ENCODE measurements at regions not wholly inside any gene's neighbourhood (a gene's known extent, or its start where the extent isn't known, plus 50 kb on each side); places are given as distances from the start of the nearest gene placed in this dataset.

GRCh38 chr1:57791497-57791896 lies 367.6 kb upstream of the DAB1 start:
- Histone ChIP-seq H3K79me2 (ENCODE audit: control insufficient read depth, insufficient read depth, low read length) (no peaks in the 10 kb centered on the region), H4K20me1 (ENCODE audit: control insufficient read depth, insufficient read depth) (no peaks in the 10 kb centered on the region), H3K4me1 (ENCODE audit: control insufficient read depth, insufficient read depth, low read length) (no peaks in the 10 kb centered on the region), H3K9ac (ENCODE audit: control insufficient read depth, insufficient read depth, low read length) (no peak overlapping the region), H3K4me2 (ENCODE audit: control insufficient read depth, insufficient read depth) (no peak overlapping the region), H3K9me3 (replicated peaks; ENCODE audit: control insufficient read depth, insufficient read depth, low read length) (no peaks in the 10 kb centered on the region), H3K4me3 (no peak overlapping the region), H2AFZ (ENCODE audit: control insufficient read depth, low read depth, low read length) (no peak overlapping the region), H3K27me3 (replicated peaks in 1 of 2; ENCODE audit: control insufficient read depth in 2 of 2, insufficient read depth in 2 of 2, low read length in 1 of 2) (no peaks in the 10 kb centered on the region), H3K36me3 (ENCODE audit: control insufficient read depth in 2 of 2, insufficient read depth in 2 of 2, low read length in 1 of 2) (no peaks in the 10 kb centered on the region), H3K27ac (ENCODE audit: control insufficient read depth, insufficient read depth) (no peak overlapping the region)
- DNase-seq (ENCODE audit: low read depth, low spot score) (no peak), FAIRE-seq (no peak), ATAC-seq (no peak)
- BruUV-seq (replicated peaks): no TSS peak
- CTCF ChIA-PET: interaction anchor here (0.6 kb wide), 1 partner anchor 247 kb away, joined by 3 read pairs; no protein-coding TSS in a partner anchor
- 10% methylated on average over 3 of the region's 3 CpGs for WGBS (ENCODE audit: insufficient coverage, insufficient replicate concordance, low lambda C conversion rate, missing lambda C conversion rate)
- SMC1A ChIA-PET (ENCODE audit: uncharacterized antibody, unreplicated experiment): no interaction called here
- intact Hi-C loops (cut with micrococcal nuclease; ENCODE audit: unreplicated experiment) (no loop called here), in situ Hi-C loops (cut with MboI) (no loop called here)
- RAD21 ChIA-PET (ENCODE audit: unreplicated experiment): no interaction called here
- POLR2A ChIA-PET: no interaction called here
- TF ChIP-seq TCF7 (IDR thresholded peaks at IDR 0.05; ENCODE audit: borderline replicate concordance) (no peak), SREBF2 (IDR thresholded peaks at IDR 0.05; ENCODE audit: low read length) (no peak), RAD21 (IDR thresholded peaks at IDR 0.05; ENCODE audit: insufficient read depth, low read depth, low read length) (no peak), E2F8 (IDR thresholded peaks at IDR 0.05; ENCODE audit: low read depth, partially characterized antibody) (no peak), FOXM1 (IDR thresholded peaks at IDR 0.05; ENCODE audit: low read depth, low read length) (no peak), IRF5 (IDR thresholded peaks at IDR 0.05; ENCODE audit: borderline replicate concordance) (no peak), CEBPZ (IDR thresholded peaks at IDR 0.05; ENCODE audit: low read depth, low read length) (no peak), BCL11A (IDR thresholded peaks at IDR 0.05; ENCODE audit: low read depth, low read length) (no peak), MYC (IDR thresholded peaks at IDR 0.05; ENCODE audit: insufficient read depth, insufficient read length, insufficient replicate concordance, low read length, severe bottlenecking) (no peak), BCL3 (IDR thresholded peaks at IDR 0.05; ENCODE audit: borderline replicate concordance, insufficient read depth, low read depth, low read length, poor library complexity, severe bottlenecking) (no peak), DPF2 (IDR thresholded peaks at IDR 0.05) (no peak)

All from GM12878 (cell line).